ENCODE measurements at regions not wholly inside any gene's neighbourhood (a gene's known extent, or its start where the extent isn't known, plus 50 kb on each side); places are given as distances from the start of the nearest gene placed in this dataset.
"Not testable (repeated sequence)": the region's sequence is repeated elsewhere in the genome, so short reads cannot be mapped to it uniquely, and the experiment has no call there.

GRCh38 chr5:158601118-158601517, 498.6 kb downstream of the EBF1 start:
- DNase-seq, result no peak

DNA sequence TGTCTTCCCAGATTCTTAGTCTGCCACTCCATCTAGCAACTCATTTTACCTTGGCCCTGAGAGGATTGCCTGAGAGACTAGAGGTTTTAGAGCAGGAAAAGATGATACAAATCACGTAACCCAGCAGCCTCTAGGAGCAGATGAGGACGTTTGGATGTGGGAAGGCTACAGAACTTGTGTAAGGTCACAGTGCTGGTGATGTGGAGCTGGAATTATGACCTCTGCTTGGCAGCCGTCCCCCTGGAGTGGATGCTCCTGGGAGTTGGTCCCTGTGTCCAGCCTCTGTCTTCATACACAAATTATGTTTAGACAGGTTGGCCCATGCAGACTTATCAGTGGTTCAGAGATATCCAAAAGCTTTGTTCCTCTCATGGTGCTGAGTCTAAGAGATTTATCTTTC, 499.0 kb downstream of the EBF1 start:
- DNase-seq, result no peak

DNA sequence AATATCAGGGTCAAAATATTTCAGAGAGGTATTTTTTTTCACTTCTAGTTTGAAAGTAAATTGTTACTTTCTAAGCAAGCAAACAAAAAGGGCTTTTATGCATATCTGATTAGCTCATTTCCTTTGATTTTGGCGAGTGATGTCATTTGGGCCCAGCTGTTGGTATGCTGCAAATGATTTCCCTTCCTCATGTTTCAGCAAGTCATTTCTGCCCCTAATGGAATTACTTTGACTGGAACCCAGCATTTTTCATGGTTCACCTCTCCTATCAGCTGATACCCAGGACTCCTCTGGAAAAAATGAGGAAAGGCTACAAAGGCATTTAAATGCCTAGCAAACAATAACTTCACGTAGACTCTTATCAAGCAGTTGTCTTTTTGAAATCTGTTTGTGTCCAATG, 500.6 kb downstream of the EBF1 start:
- DNase-seq, result no peak

DNA sequence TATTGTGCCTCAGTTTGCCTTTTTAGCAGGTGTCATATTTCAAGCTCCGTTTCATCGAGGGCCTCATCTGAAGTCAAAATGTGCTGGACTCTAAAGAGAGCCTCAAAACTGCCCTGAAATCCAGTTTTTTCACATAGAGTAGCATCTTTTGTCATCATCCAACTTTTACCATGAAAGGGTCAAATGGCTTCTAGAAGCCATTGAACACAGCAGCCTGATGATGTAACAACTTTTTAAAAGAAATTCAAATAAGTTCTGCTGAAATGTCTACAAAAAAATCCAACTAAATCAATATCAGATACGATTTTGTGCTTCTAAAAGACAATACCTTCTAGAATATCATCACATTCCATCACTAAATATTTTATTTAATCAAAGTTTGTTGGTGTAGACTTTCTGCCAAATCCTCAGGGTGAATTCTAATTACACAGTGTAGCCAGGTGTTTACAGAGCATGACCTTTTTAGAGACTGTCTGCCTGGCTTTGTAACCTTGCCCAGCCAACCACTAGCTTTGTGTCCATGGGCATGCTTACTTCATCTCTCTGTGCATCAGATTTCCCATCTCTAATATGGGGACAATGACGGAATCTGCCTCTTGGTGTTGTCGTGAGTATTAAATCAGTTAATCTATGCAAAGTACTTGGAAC, 505.0 kb downstream of the EBF1 start:
- no peak for DNase-seq

- no peak for DNase-seq
These were observed 505.8 kb downstream of the EBF1 start for GRCh38 chr5:158593925-158594324.

DNA sequence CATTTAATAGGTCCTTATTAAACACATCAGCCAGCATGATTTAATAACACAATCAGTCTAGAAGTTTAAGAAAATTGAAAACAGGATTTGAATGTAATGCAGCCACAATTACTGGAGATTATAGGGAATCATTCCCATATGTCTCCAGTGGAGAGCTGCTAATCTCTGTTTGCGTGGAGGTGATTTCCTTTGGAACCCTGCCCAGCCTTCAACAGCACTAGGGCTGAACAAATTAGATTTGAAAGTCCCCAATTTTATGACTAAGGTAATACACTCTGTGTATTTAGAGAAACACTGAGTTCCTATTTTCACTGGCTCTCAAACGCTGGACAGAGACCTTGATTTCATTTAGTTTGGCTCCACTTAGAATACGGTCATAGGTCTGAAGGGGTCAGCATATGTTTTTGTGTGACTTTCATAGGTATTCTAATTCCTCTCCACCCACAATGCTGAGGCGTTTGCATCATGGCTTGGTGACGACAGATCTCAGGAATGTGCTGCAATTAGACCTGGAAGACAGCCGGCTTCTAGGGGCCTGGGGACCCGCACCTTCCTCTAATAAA, 508.3 kb downstream of the EBF1 start:
- no peak for DNase-seq

- DNase-seq, result no peak
These were observed 508.9 kb downstream of the EBF1 start for GRCh38 chr5:158590746-158591300.

GRCh38 chr5:158589939-158590338, 509.8 kb downstream of the EBF1 start:
- no peak for DNase-seq

GRCh38 chr5:158588617-158589016, 511.1 kb downstream of the EBF1 start:
- no peak for DNase-seq

DNA sequence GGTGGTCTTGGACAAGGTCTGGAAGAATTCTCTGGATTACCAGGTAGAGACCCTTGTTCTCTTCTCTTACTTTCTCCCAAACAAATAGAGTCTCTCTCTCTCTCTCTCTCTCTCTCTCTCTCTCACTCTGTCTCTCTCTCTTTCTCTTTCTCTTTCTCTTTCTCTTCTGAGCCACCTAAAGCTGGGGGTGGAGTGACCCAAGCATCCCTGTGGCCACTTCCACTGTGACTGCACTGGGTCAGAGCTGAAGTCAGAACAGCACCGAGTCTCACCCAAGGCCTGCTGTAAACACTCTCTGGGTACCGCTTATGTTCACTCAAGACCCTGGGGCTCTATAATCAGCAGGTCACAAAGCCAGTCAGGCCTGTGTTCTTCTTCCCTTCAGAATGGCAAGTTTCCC, 513.7 kb downstream of the EBF1 start:
- DNase-seq, result no peak

GRCh38 chr5:158582669-158583068, 517.0 kb downstream of the EBF1 start:
- DNase-seq, result not testable (repeated sequence)

DNA sequence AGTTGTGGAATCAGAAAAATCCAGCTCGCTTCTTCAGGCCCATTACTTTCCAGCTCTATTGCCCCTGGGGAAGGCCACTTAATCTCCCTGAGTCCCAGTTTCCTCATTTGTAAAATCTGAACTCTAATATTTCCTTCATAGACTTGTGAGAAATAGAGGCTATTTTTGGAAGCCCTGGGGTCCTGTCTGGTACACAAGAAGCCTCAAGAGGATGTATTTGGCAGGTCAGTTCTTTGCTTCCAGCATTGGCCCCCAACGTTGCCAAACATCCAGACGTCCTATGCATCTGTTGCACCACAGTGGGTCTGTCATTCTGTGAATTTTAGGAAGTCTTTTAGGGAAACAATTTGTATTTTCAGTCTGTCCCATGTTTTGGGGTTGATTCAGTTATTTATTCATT, 525.9 kb downstream of the EBF1 start:
- no peak for DNase-seq

GRCh38 chr5:158570502-158570901, 529.2 kb downstream of the EBF1 start:
- no peak for DNase-seq

DNA sequence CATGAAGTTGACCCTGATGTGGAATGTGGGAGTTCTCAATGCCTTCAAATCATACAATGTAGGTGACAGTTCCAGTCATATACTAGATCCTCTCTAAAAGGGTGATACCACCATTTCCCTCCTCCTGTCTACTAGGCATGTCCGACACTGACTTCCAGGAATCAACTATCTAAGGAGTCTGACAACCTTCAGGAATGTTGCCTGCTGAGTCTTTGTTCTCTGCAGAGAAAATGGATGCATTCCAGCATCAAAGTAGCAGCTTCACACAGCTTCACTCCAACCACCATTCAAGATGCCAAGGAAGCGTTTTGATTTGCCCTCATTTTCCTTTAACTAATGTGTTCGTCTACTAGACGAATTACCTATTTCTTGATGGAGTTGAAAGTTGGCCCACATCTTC, 530.2 kb downstream of the EBF1 start:
- DNase-seq, result no peak

DNA sequence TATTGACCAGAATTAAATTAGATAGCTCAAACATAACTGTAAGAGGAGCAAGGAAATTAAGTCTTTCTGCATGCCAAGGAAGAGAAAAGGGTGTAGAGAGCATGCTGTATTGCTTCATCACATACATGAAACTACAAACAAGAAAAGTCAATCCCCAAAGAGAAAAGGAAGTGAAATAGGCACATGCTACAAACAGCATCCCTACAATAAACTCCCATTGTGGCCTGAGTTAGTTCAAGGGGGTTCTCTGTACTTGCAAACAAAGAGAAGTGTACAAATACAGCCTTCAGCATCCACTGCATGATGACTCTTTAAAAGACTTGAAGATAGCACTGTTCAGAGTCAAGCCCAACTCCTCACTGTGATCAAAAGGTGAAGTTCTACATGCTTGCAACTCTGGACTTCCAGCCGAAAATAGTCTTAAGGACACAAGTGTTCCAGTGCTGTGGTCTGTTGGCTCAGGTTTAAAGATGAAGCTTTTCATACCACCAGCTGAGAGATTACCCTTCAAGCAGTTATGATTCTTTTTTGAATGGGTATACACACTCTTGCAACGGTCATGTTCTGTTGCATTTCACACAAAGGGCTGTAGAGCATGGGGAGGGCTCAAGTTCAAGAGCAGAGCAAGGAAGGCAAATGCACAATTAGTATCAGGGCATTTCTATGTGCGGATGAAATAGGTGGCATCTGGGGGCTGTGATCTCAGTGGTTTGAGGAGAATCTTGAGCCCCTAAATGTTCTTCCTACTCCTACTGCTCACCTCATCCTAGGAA, 534.5 kb downstream of the EBF1 start:
- no peak for DNase-seq

DNA sequence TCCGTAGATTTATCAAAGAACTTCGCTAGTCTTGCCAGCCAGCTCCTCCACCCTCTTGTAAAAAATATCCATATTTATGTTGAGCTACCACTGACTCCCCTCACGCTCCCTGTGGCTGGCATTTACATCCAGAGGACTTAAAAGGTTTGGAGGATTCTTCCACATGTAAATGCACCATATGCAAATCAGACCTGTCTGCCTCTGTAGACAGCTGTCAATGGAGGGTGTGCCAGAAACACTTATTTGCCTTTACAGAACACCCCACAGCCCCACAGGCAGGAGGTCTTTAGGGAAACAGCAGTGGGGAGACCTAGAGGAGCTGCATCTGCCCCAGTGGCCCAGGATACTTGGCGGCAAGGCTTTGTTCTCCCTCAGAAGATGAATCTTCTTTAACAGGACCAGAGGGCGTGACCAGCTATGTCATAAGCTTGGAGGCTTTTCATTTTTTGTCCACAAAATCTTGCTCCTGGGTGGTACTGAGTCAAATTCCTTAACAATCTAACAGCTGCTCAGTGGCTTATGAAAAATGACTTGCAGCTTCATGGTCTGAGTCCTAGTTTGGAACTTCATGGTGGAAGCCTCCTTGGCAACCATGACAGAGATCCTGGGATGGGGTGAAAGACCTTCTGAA, 535.8 kb downstream of the EBF1 start:
- no peak for DNase-seq

DNA sequence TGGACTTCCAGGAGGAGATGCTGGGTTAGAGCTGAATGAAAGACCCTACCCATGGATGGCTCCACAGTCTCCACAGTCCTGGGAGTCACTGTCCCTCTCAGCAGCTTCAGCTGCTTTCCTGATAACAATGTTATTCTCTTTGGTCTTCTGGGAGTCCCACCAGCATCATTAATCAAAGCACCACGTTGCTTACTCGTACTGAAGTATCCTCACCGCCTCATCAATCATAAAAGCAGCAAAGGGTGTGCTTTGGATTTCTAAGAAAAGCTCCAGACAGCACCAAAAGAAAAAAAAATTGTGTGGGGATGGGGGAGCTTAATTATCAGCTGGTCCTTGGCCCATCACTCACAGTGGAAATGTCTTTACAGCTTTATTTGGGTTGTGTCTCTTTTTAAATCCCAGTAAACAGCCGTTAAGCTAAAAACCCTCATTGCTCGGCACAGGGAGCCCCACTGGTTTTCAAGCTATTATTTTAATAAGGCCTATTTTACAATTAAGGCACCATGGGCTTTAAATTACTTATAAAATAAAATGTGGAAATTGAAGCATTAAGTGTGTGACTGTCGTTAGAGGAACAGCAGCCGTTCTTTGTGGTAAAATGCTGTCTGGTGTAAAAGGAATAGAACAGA, 538.0 kb downstream of the EBF1 start:
- no peak for DNase-seq

GRCh38 chr5:158560170-158560569, 539.5 kb downstream of the EBF1 start:
- no peak for DNase-seq

- no peak for DNase-seq
These were observed 540.1 kb downstream of the EBF1 start for GRCh38 chr5:158559643-158560042.

GRCh38 chr5:158559066-158559465, 540.6 kb downstream of the EBF1 start:
- DNase-seq, result no peak

GRCh38 chr5:158553962-158554336, 545.8 kb downstream of the EBF1 start:
- no peak for DNase-seq

- no peak for DNase-seq
These were observed 546.3 kb downstream of the EBF1 start for GRCh38 chr5:158553195-158553961.
